HG02798 (cell line): ENCODE measurements at regions not wholly inside any gene's neighbourhood (a gene's known extent, or its start where the extent isn't known, plus 50 kb on each side); places are given as distances from the start of the nearest gene placed in this dataset.
A peak's percentile ranks its signal among the peaks of the same experiment; 100 is the strongest.
"Not testable (repeated sequence)": the region's sequence is repeated elsewhere in the genome, so short reads cannot be mapped to it uniquely, and the experiment has no call there.

ENCODE experiments used
- ATAC-seq: cut with Tn5 transposase; IDR thresholded peaks from one replicate; pipeline ENCODE4 v1.9.1; 2021; ENCODE audit warnings: mild to moderate bottlenecking; ENCODE audit not compliant: unreplicated experiment, poor library complexity

DNA sequence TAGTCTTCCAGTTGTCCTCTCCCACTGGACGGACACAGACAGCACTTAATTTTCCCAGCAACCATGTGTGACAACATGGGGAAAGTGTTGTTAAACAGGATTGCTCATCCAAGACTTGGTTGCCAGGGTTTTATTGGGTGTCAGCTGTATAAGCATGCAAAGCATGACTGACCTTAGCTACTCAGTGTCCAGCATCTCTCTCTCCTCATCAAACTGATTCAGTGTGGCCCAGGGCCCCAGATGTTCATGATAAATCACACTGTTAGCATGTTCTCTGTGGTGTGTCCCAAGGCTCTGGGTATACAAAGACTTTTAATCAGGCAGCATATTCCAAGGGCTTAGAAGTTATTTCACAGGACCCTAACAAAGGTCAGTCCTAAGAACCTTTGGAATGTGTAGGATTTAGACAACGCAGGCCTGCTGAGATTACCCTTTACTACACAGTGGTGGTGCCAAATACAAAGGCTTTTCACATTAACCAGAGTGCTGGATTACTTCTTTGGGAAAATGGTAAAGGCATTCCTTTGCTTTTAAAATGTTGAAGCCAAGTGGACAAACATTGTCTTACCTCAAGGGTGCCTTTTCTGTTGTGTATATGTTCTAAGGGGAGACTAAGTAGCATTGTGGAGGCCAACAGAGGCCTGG is 213.3 kb downstream of the GLUD2 start:
- no peak for ATAC-seq

DNA sequence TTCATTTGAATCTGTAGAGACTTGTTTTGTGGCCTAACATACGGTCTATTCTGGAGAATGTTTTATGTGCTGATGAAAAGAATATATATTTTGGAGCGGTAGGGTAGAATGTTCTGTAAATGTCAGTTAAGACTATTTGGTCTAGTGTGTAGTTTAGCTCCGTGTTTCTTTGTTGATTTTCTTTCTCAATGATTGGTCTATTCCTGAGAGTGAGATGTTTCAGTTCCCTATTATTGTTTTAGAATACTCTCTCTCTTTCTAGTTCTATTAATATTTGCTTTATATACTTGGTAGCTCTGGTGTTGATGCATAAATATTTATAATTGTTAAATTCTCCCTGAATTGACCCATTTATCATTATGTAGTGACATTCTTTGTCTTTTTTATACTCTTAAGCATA is 236.5 kb downstream of the GLUD2 start:
- no peak for ATAC-seq

DNA sequence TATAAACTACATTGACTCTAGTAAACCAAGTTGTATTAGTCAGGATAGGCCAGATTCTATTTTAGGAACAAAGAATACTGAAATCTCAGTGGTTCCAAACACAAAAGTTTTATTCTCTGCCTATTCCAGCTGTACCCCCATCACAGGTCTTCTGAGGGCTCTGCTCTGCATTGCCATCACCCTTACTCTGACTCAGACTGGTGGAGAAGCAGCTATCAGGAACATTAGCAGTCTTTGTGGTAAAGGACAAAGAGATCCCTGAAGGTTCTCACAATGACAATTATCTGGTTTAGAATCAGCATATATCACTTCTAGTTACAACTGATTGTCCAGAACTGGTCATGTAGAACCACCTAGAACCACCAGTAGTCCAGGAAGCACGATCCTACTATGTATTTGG is 251.1 kb downstream of the GLUD2 start:
- ATAC-seq: no peak

DNA sequence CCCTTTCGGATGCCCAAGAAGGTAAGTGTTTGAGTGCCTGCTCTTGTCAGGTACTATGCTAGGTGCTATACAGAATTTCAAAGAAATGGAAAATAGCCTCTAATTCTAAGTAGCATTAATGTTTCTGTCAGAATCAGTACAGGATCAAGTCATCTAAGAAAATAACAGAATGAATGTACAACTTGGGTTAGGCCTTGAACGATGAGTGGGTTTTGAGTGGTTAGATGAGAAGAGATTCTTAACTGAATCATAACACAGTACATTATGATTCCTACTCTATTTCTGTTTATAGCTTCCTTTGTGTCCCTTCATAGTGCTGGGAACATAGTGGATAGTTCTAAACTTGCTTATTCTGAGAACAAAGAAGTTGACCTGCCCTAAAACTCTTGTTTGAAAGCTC is 253.9 kb downstream of the GLUD2 start:
- ATAC-seq: no peak

DNA sequence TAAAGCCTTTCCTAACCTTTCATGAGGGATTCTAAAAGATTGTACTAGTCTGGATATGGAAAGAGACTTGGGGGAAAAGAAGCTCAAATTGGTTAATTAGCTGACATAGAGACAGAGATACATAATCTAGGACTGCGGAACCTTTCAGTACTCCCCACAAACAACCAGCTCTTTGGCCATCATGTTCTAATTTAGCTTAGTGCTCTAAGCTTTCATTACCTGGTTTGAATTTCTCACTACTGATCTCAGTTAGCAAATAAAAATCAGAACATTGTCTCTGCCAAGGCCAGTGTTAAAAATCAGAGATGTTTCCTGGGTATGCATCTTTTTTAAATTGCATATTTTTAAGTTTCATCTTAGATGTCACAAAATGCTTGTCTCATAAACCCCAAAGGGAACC is 254.4 kb downstream of the GLUD2 start:
- no peak for ATAC-seq

DNA sequence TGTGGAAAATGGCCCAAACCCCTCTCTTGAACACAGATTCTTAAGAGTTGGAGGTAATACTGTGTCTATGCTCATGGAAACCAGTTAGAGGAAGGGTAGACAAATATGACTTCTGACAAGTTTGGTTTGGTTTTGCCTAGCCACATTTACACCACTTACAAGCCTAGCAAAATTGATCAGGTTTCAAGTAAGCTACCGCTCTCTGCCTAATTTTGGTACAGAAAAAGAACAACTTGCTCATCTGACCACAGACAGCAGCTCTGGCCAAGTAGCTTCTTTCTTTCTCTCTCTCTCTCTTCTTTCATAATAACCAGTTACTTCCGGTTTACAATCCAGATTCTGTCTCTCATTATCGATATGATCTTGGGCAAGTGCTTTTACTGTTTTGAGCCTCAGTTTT is 260.0 kb downstream of the GLUD2 start:
- ATAC-seq: peak; percentile 83

DNA sequence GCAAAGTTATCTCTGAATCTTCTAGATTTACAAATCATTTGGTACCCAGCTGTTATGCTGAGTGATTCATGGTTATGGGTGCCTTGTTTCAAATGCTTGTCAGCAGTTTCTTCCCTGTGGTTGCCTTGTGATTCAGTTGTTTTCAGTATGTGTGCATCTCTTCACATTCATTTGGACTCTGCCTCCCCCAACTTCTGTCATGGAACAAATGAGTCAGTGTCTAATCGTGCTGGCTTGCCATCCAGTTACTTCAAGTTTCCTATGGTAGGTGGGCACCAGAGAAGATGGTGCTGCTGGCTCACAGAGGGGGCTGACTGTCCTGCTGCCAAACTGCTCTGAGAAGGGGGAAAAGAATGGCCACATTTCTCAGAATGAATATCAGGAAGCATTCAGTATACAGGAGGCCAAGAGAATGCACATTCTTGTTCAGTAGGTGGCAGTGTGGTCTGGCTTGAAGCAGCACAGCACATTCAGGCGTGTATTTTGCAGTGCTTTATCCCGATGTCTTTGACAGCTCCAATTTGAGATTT is 260.9 kb downstream of the GLUD2 start:
- peak; percentile 76 for ATAC-seq

DNA sequence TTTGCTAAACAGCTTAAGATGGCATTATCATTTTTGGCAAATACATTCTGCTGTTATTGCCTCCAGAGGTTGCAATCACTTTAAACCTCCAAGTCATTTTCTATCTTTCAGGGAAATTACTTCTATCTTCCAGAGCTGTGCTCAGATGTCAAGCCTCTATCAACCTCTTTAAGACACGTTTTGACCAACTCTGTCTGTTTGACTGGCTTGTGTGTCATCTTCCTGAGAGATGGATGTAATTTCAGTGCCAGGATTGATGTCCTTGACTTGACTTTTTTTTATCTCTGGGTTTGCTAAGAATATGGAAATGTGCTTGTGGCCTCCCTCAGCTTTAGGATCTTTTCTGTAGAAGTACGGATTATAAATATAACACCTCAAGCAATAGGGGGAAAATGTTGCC is 263.4 kb downstream of the GLUD2 start:
- no peak for ATAC-seq

DNA sequence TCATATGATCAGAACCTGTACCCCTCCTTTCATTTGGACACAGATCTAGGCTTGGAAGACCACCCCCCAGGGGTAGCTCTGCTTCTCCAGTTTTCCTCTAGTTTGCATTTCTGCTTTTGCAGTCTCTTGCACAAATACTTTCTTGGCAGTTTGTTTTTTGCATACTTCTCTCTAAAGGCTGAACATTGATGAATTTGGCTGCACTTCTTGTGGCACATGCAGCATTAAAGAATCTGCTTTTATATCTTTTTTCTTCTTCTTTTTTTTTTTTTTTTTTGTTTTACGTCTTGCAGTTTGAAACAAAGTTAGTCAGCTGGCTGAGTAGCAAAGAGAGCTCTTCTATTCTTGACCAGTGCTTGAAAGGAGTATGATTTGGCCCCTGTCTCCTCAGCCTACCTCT is 273.0 kb downstream of the GLUD2 start:
- no peak for ATAC-seq

DNA sequence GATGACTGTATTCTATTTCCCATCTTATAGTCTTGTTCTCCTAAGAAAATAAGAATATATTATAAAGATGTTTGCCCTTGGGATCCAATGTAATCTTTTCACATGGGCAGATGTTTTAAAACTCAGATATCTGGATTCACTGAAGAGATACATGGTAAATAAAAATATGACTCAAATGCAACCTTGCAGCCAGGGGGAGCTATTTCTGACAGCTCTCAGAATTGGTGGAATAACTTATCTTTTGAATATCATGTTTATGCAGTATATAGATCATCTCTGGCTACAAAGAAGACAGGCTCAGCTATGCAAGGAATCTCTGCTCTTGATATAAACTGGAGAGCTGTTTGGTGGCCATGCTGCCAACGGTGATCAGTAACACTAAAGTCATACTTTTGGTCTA is 274.7 kb downstream of the GLUD2 start:
- no peak for ATAC-seq

DNA sequence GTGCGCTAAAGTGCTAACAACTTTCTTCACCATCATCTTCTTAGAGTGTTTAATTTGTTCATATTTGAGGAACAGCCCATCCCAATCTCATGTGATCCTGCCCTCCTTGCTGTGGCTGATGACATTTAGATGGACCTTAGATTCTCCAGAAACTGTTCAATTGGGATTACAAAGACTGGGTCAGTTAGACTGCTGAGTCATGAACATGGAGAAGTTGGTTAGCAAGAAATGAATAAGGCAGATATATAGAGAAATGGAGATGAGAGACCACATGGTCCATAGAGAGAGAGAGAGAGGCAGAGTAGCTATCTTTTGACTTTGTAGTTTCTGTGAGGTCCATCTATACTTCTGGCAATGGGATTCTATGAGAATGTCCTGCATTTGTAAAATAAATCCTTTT is 275.9 kb downstream of the GLUD2 start:
- no peak for ATAC-seq

DNA sequence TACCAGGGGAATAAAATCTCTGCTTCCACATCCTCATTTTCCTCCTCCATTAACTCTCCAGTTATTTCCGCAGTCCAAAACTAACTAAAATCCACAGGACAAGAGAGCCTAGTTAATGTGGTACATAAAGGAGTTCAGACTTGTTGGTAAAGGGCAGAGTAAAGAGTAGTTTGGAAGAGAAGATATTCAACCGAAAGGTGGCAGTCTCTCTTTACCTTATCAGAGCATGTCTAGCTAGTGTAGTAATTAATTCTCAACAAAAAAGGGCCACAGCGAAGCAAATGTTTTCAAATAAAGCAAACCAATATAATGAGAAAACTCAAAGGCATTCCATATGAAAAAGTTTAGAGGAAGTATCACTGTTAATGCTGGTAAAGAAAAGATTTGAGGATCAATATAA is 286.5 kb downstream of the GLUD2 start:
- no peak for ATAC-seq

DNA sequence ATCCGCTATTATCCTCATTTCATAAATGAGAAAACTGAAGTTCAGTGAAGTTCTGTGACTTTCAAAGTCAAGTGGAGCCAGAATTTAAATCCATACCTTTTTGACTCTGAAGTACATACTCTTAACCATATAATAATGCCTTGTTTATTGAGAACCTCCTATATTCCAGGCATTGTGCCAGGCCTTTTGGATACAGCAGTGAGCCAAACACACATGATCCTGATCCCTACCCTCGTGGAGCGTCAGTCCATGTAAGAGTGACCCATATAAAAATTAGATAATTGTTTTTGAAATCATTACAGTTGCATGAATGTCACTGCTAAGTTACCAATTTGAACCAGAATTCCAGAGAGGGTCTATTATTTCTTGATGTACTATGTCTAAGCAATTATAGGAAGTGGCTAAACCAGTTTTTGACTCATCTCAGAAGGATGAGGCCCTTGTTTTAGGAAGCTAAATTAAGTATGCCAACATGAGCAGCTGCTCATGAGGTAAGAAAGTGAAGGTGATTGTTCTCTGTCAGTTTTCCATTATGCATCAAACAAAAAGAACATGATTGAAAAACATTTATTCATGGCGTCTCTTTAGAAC is 289.5 kb downstream of the GLUD2 start:
- no peak for ATAC-seq

DNA sequence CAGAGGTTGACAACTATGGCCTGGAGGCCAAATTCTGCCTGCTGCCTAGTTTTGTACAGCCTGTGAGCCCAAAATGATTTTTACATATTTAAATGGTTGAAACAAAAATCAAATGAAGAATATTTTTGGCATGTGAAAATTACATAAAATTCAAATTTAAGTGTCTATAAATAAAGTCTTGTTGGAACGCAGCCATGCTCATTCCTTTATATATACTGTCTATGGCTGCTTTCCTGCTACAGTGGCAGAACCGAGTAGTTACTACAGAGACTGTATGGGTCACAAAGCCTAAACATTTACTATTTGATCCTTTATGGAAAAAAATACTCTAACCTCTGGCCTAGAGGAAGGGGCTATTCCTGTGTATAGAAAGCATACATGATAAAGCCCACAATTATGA is 290.4 kb downstream of the GLUD2 start:
- no peak for ATAC-seq

DNA sequence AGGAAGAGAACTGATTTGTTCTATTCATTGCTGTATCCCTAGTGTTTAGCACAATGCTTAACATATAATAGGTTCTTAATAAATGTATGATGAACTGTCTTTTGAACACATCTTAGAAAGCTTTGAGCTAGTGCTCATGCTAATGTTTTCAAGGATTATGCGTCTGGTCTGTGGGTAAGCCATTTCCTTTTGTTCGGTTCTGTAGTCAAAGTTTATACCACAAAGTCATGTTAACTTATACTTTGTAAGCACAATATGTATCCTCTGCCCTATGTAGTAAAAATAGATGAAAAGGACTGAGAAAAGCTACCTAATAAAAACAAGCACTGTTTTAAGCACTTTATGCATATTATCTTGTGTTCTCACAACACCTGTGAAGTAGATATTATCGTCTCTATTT is 301.9 kb downstream of the GLUD2 start:
- no peak for ATAC-seq

DNA sequence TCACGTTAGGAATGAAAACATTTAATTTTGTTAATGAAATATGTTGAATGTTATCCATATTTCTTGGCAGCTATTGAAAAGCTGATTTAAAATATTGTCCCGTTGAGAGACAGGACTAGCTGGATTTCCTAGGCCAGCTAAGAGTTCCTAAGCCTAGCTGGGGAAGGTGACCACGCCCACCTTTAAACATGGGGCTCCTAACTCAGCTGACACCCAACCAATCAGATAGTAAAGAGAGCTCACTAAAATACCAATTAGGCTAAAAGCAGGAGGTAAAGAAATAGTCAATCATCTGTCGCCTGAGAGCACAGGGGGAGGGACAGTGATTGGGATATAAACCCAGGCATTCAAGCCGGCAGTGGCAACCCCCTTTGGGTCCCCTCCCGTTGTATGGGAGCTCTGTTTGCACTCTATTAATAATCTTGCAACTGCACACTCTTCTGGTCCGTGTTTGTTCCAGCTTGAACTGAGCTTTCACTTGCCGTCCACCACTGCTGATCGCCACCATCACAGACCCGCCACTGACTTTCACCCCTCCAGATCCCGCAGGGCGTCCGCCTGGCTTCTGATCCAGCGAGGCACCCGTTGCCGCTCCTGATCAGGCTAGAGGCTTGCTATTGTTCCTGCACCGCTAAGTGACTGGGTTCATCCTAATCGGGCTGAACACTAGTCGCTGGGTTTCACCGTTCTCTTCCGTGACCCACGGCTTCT is 308.9 kb downstream of the GLUD2 start:
- no peak for ATAC-seq

DNA sequence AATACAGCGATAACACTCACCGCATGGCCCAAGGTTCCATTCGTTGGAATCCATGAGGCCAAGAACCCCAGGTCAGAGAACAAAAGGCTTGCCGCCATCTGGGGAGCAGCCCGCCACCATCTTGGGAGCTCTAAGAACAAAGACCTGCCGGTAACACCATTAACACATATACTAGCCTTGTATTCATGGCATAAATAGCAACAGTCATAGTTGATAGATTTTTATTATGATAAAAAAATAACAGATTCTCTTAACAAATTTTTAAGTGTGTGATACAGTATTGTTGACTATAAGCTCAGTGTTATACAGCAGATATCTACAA is 309.4 kb downstream of the GLUD2 start:
- no peak for ATAC-seq

DNA sequence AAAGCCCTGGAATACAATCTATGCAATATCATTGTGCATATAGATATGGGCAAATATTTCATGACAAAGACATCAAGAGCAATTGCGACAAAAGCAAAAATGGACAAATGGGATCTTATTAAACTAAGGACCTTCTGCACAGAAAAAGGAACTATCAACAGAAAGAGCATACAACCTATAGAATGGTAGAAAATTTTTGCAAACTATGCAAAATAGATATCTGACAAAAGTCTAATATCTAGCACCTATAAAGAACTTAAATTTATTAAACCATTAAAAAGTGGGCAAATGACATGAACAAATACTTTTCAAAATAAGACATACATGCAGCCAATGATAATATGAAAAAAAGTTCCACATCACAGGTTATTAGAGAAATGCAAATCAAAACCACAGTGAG is 312.9 kb downstream of the GLUD2 start:
- ATAC-seq: no peak

DNA sequence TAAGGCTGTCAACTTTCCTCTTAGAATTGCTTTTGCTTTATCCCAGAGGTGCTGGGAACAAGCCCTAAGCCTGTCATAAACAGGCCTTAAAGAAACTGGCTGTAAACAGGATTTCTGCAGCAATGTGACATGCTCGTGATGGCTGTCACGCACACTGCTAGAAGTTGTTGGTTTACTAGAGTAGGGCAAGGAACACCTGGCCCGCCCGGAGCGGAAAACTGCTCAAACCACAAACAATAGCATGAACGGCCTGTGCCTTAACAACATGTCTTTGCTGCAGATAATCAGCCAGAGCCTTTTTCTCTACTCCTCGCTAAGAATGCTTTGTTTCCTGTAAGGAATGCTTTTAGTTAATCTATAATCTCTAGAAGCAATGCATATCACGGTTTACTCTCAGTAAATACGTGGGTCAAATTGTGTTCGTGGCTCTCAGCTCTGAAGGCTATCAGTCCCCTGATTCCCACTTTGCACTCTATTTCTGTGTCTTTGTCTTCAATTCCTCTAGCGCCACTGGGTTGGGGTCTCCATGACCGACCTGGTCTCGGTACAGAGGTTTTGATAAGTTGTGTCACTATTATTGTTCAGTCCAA is 318.3 kb downstream of the GLUD2 start:
- ATAC-seq: no peak

DNA sequence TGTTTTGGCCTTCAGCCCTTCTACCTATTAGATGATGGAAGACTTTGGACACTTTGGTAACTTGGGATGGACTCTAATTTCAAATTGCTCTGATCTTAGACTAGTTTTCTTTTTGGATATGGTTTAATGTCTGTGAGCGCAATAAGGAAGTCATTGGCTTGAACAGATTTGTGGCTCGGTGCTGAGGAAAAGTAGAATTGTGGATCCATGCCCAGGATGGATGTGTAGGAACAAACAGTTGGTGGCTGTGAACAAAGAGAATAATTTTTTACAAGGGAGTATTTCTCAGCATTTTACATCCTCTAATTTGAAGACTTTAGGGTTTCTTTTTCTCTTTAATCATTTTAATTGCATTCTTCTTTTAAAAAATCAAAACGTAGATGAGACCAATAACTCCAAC is 327.1 kb downstream of the GLUD2 start:
- ATAC-seq: no peak

DNA sequence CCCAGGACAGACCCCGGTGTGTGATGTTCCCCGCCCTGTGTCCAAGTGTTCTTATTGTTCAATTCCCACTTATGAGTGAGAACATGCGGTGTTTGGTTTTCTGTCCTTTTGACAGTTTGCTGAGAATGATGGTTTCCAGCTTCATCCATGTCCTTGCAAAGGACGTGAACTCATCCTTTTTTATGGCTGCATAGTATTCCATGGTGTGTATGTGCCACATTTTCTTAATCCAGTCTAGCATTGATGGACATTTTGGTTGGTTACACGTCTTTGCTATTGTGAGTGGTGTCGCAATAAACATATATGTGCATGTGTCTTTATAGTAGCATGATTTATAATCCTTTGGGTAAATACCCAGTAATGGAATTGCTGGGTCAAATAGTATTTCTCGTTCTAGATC is 334.5 kb downstream of the GLUD2 start:
- not testable (repeated sequence) for ATAC-seq
